Effector memory CD4-positive, alpha-beta T cell (primary cell): ENCODE measurements at regions not wholly inside any gene's neighbourhood (a gene's known extent, or its start where the extent isn't known, plus 50 kb on each side); places are given as distances from the start of the nearest gene placed in this dataset.

Source experiments
- DNase-seq, 3 donors: peaks; one replicate each; pipeline ENCODE4 v3.0.0-alpha.2; 2020
- H3K27ac ChIP-seq: 2 replicates; pipeline ENCODE4 v1.7.0; 2013; ENCODE audit warnings: mild to moderate bottlenecking, low read length, moderate library complexity; ENCODE audit not compliant: insufficient read depth, poor library complexity, severe bottlenecking
- H3K27me3 ChIP-seq: replicated peaks from 2 replicates; pipeline ENCODE4 v1.7.0; 2013; ENCODE audit warnings: mild to moderate bottlenecking, low read length; ENCODE audit not compliant: insufficient read depth, control insufficient read depth, poor library complexity, severe bottlenecking
- H3K36me3 ChIP-seq: 2 replicates; pipeline ENCODE4 v1.7.0; 2013; ENCODE audit warnings: mild to moderate bottlenecking, low read length, moderate library complexity; ENCODE audit not compliant: control insufficient read depth, insufficient read depth
- H3K4me1 ChIP-seq: 2 replicates; pipeline ENCODE4 v1.7.0; 2013; ENCODE audit warnings: low read length, mild to moderate bottlenecking; ENCODE audit not compliant: control insufficient read depth, insufficient read depth, poor library complexity, severe bottlenecking
- H3K4me3 ChIP-seq: 2 replicates; pipeline ENCODE4 v1.7.0; 2013; ENCODE audit warnings: low read length, low read depth, mild to moderate bottlenecking; ENCODE audit not compliant: insufficient read depth, poor library complexity, severe bottlenecking
- H3K9me3 ChIP-seq: 2 replicates; pipeline ENCODE4 v1.7.0; 2013; ENCODE audit warnings: mild to moderate bottlenecking, low read length, moderate library complexity; ENCODE audit not compliant: control insufficient read depth

- H3K4me3 ChIP-seq = no peak overlapping the region
- H3K4me1 ChIP-seq = no peaks in the 10 kb centered on the region
- H3K9me3 ChIP-seq = peaks cover 4% of the 10 kb centered on the region
- H3K36me3 ChIP-seq = no peaks in the 10 kb centered on the region
- no peak for DNase-seq
- no peaks in the 10 kb centered on the region for H3K27me3 ChIP-seq
- H3K27ac ChIP-seq = no peak overlapping the region
These were observed 1374.5 kb downstream of the NSUN3 start for GRCh38 chr3:95437409-95437808.

DNA sequence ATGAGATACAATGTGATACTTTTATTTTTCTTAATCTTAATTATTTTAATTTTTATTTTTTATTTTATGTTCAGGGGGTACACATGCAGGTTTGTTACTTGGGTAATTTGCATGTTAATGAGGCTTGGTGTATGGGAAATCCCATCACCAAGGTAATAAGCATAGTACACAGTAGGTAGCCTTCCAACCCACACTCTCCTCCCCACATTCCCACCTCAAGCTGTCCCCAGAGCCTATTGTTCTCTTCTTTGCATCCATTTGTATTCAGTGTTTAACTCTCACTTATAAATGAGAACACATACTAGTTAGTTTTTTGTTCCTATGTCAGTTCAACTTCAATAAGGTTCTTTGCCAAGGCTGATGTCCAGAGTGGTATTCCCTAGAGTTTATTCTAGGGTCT lies 1375.4 kb downstream of the NSUN3 start:
- Histone ChIP-seq H3K27ac (no peak overlapping the region), H3K9me3 (peaks cover 4% of the 10 kb centered on the region), H3K4me1 (no peaks in the 10 kb centered on the region), H3K36me3 (no peaks in the 10 kb centered on the region), H3K4me3 (no peak overlapping the region), H3K27me3 (no peaks in the 10 kb centered on the region)
- DNase-seq = no peak

DNA sequence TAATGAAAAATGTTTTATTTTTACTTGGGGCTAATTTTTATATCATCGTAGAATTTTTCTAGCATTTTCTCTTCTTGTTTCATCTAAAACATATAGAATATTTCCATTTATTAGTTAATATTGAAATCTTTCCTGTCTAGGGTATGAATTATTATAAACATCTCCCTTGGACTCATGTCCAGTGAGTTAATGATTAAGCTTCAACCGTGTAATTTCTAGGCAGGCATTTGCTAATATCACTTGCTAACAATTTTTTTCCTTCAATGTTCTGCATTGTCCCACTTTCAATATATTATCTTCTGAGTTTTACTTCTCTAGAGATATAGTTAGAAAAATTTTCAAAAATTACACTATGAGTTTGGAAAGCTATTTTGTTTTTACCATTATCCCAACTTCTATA lies 1371.6 kb upstream of the EPHA6 start:
- H3K27ac ChIP-seq = no peak overlapping the region
- H3K27me3 ChIP-seq = no peaks in the 10 kb centered on the region
- H3K36me3 ChIP-seq = no peaks in the 10 kb centered on the region
- H3K9me3 ChIP-seq = no peaks in the 10 kb centered on the region
- no peaks in the 10 kb centered on the region for H3K4me1 ChIP-seq
- no peak for DNase-seq
- no peak overlapping the region for H3K4me3 ChIP-seq

DNA sequence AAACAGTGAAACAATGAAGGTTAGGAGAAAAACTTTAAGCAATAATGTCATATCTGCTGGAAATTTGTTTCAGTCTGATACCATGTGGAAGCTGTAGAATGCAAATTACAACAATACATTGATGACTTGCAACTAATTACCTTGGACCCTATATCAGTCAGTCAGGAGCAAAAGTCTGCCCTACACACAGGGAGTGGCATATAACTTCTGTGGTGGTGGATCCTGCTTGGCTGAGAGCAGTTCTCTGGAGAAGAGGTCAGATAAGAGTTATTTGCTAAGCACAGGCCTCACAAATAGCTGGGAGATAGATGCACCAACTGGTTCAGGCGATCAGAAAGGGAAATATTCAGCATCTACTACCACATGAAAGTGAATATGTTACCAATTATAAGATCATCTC lies 1364.6 kb upstream of the EPHA6 start:
- DNase-seq = no peak
- no peak overlapping the region for H3K27ac ChIP-seq
- no peaks in the 10 kb centered on the region for H3K36me3 ChIP-seq
- no peaks in the 10 kb centered on the region for H3K27me3 ChIP-seq
- no peaks in the 10 kb centered on the region for H3K9me3 ChIP-seq
- H3K4me3 ChIP-seq = no peak overlapping the region
- H3K4me1 ChIP-seq = no peaks in the 10 kb centered on the region

- no peak overlapping the region for H3K4me3 ChIP-seq
- no peaks in the 10 kb centered on the region for H3K36me3 ChIP-seq
- H3K27me3 ChIP-seq = no peaks in the 10 kb centered on the region
- no peak for DNase-seq
- H3K27ac ChIP-seq = no peak overlapping the region
- H3K9me3 ChIP-seq = no peaks in the 10 kb centered on the region
- no peaks in the 10 kb centered on the region for H3K4me1 ChIP-seq
These were observed 1361.2 kb upstream of the EPHA6 start for GRCh38 chr3:95453242-95453641.

GRCh38 chr3:95456835-95457234 lies 1357.6 kb upstream of the EPHA6 start:
- no peaks in the 10 kb centered on the region for H3K27me3 ChIP-seq
- no peak overlapping the region for H3K27ac ChIP-seq
- H3K4me1 ChIP-seq = no peaks in the 10 kb centered on the region
- H3K36me3 ChIP-seq = no peaks in the 10 kb centered on the region
- H3K9me3 ChIP-seq = no peaks in the 10 kb centered on the region
- no peak for DNase-seq
- H3K4me3 ChIP-seq = no peak overlapping the region

DNA sequence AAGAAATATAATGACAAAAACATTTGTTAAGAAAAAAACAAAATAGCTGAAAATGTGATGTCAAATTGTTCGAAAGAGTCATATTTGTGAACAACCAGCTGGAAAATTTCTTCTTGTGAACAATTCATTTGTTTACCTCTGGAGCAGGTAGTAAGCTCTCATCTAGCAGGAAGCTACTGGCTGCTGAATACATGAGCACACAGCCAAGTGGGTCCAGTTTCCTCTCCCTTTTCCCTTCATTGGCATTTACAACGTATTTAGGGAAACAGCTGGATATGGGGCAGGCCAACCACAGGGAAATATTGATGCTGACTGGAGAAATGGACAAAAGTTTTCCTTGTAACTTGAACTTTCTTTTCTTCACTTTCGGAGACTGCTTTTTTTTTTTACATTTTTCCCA lies 1354.7 kb upstream of the EPHA6 start:
- Histone ChIP-seq H3K27me3 (no peaks in the 10 kb centered on the region), H3K9me3 (no peaks in the 10 kb centered on the region), H3K36me3 (no peaks in the 10 kb centered on the region), H3K4me3 (no peak overlapping the region), H3K4me1 (no peaks in the 10 kb centered on the region), H3K27ac (no peak overlapping the region)
- DNase-seq = no peak

- DNase-seq = no peak
- no peaks in the 10 kb centered on the region for H3K36me3 ChIP-seq
- H3K27ac ChIP-seq = no peak overlapping the region
- no peaks in the 10 kb centered on the region for H3K9me3 ChIP-seq
- no peaks in the 10 kb centered on the region for H3K4me1 ChIP-seq
- no peak overlapping the region for H3K4me3 ChIP-seq
- no peaks in the 10 kb centered on the region for H3K27me3 ChIP-seq
These were observed 1354.1 kb upstream of the EPHA6 start for GRCh38 chr3:95460274-95460673.

DNA sequence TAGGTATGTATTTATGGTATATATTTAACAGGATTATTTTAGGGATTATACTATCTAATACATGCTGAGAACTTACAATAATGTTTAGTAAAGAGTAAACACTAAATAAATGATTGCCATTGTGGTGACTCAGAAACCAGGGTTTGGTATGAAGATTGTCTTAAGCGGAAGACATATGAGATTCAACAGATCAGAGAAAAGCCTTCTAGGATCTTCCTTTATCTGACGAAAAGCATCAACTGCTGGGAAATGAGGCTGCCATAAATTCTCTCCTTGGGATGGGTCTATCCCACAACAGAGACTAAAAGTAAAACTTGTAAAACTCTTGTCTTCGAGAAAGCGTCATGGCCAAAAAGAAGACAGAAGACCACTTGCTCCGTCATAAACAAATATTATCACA lies 1352.2 kb upstream of the EPHA6 start:
- Histone ChIP-seq H3K36me3 (no peaks in the 10 kb centered on the region), H3K4me1 (no peaks in the 10 kb centered on the region), H3K9me3 (no peaks in the 10 kb centered on the region), H3K27ac (no peak overlapping the region), H3K4me3 (no peak overlapping the region), H3K27me3 (no peaks in the 10 kb centered on the region)
- no peak for DNase-seq

- DNase-seq = no peak
- H3K4me1 ChIP-seq = no peaks in the 10 kb centered on the region
These were observed 1350.0 kb upstream of the EPHA6 start for GRCh38 chr3:95464346-95464745.

DNA sequence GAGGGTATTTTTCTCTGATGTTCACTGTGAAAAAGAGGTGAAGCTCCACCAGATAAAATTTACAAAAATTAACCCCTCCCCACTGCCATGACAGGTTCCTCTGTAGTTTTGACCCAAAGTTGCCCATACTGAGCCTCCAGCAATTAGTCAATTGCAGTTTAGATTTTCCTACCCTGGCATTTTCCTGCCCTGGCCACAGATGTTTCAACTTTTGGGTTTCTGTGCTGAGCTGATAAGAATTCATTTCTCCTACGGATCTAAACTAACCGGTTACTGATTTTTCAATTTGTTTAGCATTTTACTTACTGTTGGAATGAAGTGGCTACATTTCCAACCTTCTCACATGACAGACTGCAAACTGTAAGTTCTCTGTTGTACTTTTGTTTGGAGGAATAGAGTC lies 1346.1 kb upstream of the EPHA6 start:
- no peak for DNase-seq
- no peaks in the 10 kb centered on the region for H3K9me3 ChIP-seq
- no peaks in the 10 kb centered on the region for H3K4me1 ChIP-seq
- H3K36me3 ChIP-seq = no peaks in the 10 kb centered on the region
- H3K27me3 ChIP-seq = no peaks in the 10 kb centered on the region
- no peak overlapping the region for H3K27ac ChIP-seq
- no peak overlapping the region for H3K4me3 ChIP-seq

More at GRCh38 chr3:95464346-95464745, 1350.0 kb upstream of the EPHA6 start:
- no peaks in the 10 kb centered on the region for H3K27me3 ChIP-seq
- H3K27ac ChIP-seq = no peak overlapping the region
- H3K36me3 ChIP-seq = no peaks in the 10 kb centered on the region
- H3K9me3 ChIP-seq = no peaks in the 10 kb centered on the region
- no peak overlapping the region for H3K4me3 ChIP-seq
